ENCODE measurements at regions not wholly inside any gene's neighbourhood (a gene's known extent, or its start where the extent isn't known, plus 50 kb on each side); places are given as distances from the start of the nearest gene placed in this dataset.

DNA sequence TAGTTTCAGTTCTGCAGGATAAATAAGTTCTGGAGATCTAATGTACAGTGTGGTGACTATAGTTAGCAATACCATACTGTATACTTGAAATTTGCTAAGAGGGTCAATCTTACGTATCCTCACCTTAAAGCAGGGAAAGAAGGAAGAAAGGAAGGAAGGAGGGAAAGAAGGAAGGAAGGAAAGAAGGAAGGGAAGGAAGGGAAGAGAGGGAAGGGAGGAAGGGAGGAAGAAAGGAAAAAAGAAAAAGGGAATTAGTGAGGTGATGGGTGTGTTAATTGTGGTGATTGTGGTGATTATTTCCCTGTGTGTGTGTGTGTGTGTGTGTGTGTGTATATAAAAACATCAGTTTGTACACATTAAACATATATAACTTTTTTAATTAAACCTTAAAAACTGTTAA is 242.6 kb upstream of the MSX2 start:
- TF ChIP-seq, protein P1, sequence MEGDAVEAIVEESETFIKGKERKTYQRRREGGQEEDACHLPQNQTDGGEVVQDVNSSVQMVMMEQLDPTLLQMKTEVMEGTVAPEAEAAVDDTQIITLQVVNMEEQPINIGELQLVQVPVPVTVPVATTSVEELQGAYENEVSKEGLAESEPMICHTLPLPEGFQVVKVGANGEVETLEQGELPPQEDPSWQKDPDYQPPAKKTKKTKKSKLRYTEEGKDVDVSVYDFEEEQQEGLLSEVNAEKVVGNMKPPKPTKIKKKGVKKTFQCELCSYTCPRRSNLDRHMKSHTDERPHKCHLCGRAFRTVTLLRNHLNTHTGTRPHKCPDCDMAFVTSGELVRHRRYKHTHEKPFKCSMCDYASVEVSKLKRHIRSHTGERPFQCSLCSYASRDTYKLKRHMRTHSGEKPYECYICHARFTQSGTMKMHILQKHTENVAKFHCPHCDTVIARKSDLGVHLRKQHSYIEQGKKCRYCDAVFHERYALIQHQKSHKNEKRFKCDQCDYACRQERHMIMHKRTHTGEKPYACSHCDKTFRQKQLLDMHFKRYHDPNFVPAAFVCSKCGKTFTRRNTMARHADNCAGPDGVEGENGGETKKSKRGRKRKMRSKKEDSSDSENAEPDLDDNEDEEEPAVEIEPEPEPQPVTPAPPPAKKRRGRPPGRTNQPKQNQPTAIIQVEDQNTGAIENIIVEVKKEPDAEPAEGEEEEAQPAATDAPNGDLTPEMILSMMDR (IDR thresholded peaks at IDR 0.05; ENCODE audit: poor library complexity), result no peak
- no peak for TF ChIP-seq EZH2 (IDR thresholded peaks at IDR 0.05; ENCODE audit: borderline replicate concordance)
